GM12878 (cell line): ENCODE measurements at regions not wholly inside any gene's neighbourhood (a gene's known extent, or its start where the extent isn't known, plus 50 kb on each side); places are given as distances from the start of the nearest gene placed in this dataset.

Experiments
- ATAC-seq: fragments of 200-7000 bp; cut with Tn5 transposase; 3 replicates; pipeline ENCODE4 v1.9.1; 2020; ENCODE audit warnings: mild to moderate bottlenecking, moderate library complexity
- BruUV-seq: library from RNA; stranded (reverse); fragments of 400-500 nt; replicated peaks from 2 replicates; lab custom pipeline; 2021; lab: Mats Ljungman, UMichigan
- CTCF ChIA-PET: fragments of 300-600 bp; sonication (Branson Sonifier 250); formaldehyde crosslinking; extraction: SDS; loops from one replicate; lab custom pipeline; 2021; ENCODE audit warnings: inconsistent platforms; lab: Yijun Ruan, JAX
- POLR2A ChIA-PET: fragments of 350-600 bp; formaldehyde crosslinking; extraction: SDS; loops from one replicate; lab custom pipeline; 2021; ENCODE audit warnings: inconsistent platforms; lab: Charles Lee
- RAD21 ChIA-PET: fragments of 300-600 bp; sonication (Branson Sonifier 250); formaldehyde crosslinking; loops from one replicate; lab custom pipeline; 2023; ENCODE audit warnings: antibody characterized with exemption; ENCODE audit not compliant: unreplicated experiment; lab: Charles Lee
- SMC1A ChIA-PET: fragments of 300-600 bp; sonication (Branson Sonifier 250); formaldehyde crosslinking; loops from one replicate; lab custom pipeline; 2023; ENCODE audit not compliant: unreplicated experiment, uncharacterized antibody; lab: Charles Lee
- DNase-seq: peaks from one replicate; pipeline ENCODE4 v3.0.0-alpha.2; 2011; ENCODE audit warnings: low read depth, low spot score
- FAIRE-seq: peaks from 3 replicates; lab custom pipeline; 2011; peaks lifted over from hg19 to GRCh38; lab: Jason Lieb, UNC
- H2AFZ ChIP-seq: 2 replicates; pipeline ENCODE4 v1.6.0; 2011; ENCODE audit warnings: low read depth, low read length, control low read depth; ENCODE audit not compliant: control insufficient read depth
- H3K27ac ChIP-seq: 2 replicates; pipeline ENCODE4 v1.5.1; 2011; ENCODE audit warnings: control low read depth; ENCODE audit not compliant: control insufficient read depth, insufficient read depth
- H3K27me3 ChIP-seq, 2 experiments: replicated peaks in 1 of 2; 2 replicates each; pipeline versions ENCODE4 v1.6.0 to v1.6.1; 2011; ENCODE audit warnings: low read length in 1 of 2; ENCODE audit not compliant: control insufficient read depth in 2 of 2, insufficient read depth in 2 of 2
- H3K36me3 ChIP-seq, 2 experiments: 2 replicates each; pipeline ENCODE4 v1.5.1; 2011; ENCODE audit warnings: low read length in 1 of 2; ENCODE audit not compliant: control insufficient read depth in 2 of 2, insufficient read depth in 2 of 2
- H3K4me1 ChIP-seq: 2 replicates; pipeline ENCODE4 v1.6.1; 2011; ENCODE audit warnings: mild to moderate bottlenecking, low read length, moderate library complexity, mixed read lengths; ENCODE audit not compliant: control insufficient read depth, insufficient read depth
- H3K4me2 ChIP-seq: 2 replicates; pipeline ENCODE4 v1.6.0; 2011; ENCODE audit warnings: control low read depth; ENCODE audit not compliant: control insufficient read depth, insufficient read depth
- H3K4me3 ChIP-seq: fragments of 200-600 bp; sonication (generic); 2 replicates; pipeline ENCODE4 v1.5.1; 2016
- H3K79me2 ChIP-seq: 2 replicates; pipeline ENCODE4 v1.6.0; 2011; ENCODE audit warnings: low read length; ENCODE audit not compliant: control insufficient read depth, insufficient read depth
- H3K9ac ChIP-seq: 2 replicates; pipeline ENCODE4 v1.8.0; 2011; ENCODE audit warnings: low read length, control low read depth, mixed read lengths; ENCODE audit not compliant: control insufficient read depth, insufficient read depth
- H3K9me3 ChIP-seq: replicated peaks from 3 replicates; pipeline ENCODE4 v1.5.1; 2011; ENCODE audit warnings: mild to moderate bottlenecking, low read length; ENCODE audit not compliant: control insufficient read depth, insufficient read depth
- H4K20me1 ChIP-seq: 2 replicates; pipeline ENCODE4 v1.6.0; 2011; ENCODE audit not compliant: control insufficient read depth, insufficient read depth
- ATF7 ChIP-seq: fragments of 450-650 bp; IDR thresholded peaks from 2 replicates; pipeline ENCODE4 v1.6.1; 2016; ENCODE audit warnings: low read depth, mild to moderate bottlenecking
- ELK1 ChIP-seq: IDR thresholded peaks from 2 replicates; pipeline ENCODE4 v1.6.1; 2012; ENCODE audit warnings: low read depth, low read length, improper control_type of control experiment
- IRF3 ChIP-seq: fragments of 450-650 bp; IDR thresholded peaks from 2 replicates; pipeline ENCODE4 v1.6.1; 2014; ENCODE audit warnings: mild to moderate bottlenecking
- MTA2 ChIP-seq: fragments of 450-650 bp; IDR thresholded peaks from 2 replicates; pipeline ENCODE4 v1.6.1; 2016; ENCODE audit warnings: low read depth, mild to moderate bottlenecking, moderate library complexity
- MYB ChIP-seq: fragments of 150-350 bp; IDR thresholded peaks from 2 replicates; pipeline ENCODE4 v1.6.1; 2014; ENCODE audit warnings: mild to moderate bottlenecking, low read depth, low read length, borderline replicate concordance
- NBN ChIP-seq: fragments of 450-650 bp; IDR thresholded peaks from 2 replicates; pipeline ENCODE4 v1.6.1; 2016
- POLR2A ChIP-seq: IDR thresholded peaks from 2 replicates; pipeline ENCODE4 v1.6.1; 2011; ENCODE audit warnings: low read depth, mild to moderate bottlenecking, low read length
- POLR2AphosphoS5 ChIP-seq: IDR thresholded peaks from 2 replicates; pipeline ENCODE4 v1.6.1; 2011; ENCODE audit warnings: mild to moderate bottlenecking, low read length, inconsistent platforms
- SMAD5 ChIP-seq: IDR thresholded peaks from 2 replicates; pipeline ENCODE4 v1.6.1; 2016; ENCODE audit warnings: antibody characterized with exemption, low read depth
- SUZ12 ChIP-seq: fragments of 200-600 bp; sonication (generic); IDR thresholded peaks from one replicate; pipeline ENCODE4 v1.6.1; 2018; ENCODE audit warnings: antibody characterized with exemption, mild to moderate bottlenecking; ENCODE audit not compliant: unreplicated experiment
- WGBS: methylation state at CpG from one replicate; pipeline ENCODE4 v1.1.6; 2016; ENCODE audit warnings: low lambda C conversion rate; ENCODE audit not compliant: insufficient replicate concordance, insufficient coverage; ENCODE audit errors: missing lambda C conversion rate; 5-methylcytosine and 5-hydroxymethylcytosine counted together
- in situ Hi-C: fragments of 300-500 bp; cut with MboI; formaldehyde crosslinking; loops from 9 replicates; pipeline ENCODE4 v1.14.3; 2018; ENCODE audit warnings: mixed read lengths
- intact Hi-C: fragments of 100-400 bp; cut with micrococcal nuclease; formaldehyde crosslinking; loops from one replicate; pipeline ENCODE4 v1.14.2; 2022; ENCODE audit not compliant: unreplicated experiment
- TF ChIP-seq, protein P1 (sequence below), 3 experiments: IDR thresholded peaks in 2 of 3; conservative IDR thresholded peaks in 1 of 3; 2 replicates each; pipeline ENCODE4 v1.5.1; 2011; ENCODE audit warnings: low read depth in 3 of 3, low read length in 3 of 3, mild to moderate bottlenecking in 3 of 3, control low read depth in 2 of 3, moderate library complexity in 2 of 3, inconsistent platforms in 1 of 3, mixed read lengths in 1 of 3; ENCODE audit not compliant: control insufficient read depth in 2 of 3, insufficient read depth in 1 of 3; ENCODE audit errors: extremely low read depth in 1 of 3
- TF ChIP-seq, protein P2 (sequence below): IDR thresholded peaks from 2 replicates; pipeline ENCODE4 v1.6.1; 2011; ENCODE audit warnings: low read depth, mild to moderate bottlenecking, low read length, moderate library complexity, borderline replicate concordance; ENCODE audit errors: extremely low read depth
- TF ChIP-seq, protein P3 (sequence below): fragments of 450-650 bp; IDR thresholded peaks from 2 replicates; pipeline ENCODE4 v1.6.1; 2016; ENCODE audit warnings: mild to moderate bottlenecking

GRCh38 chr3:72238801-72239200 lies 453.9 kb upstream of the PROK2 start (continued):
- TF ChIP-seq, protein P1, sequence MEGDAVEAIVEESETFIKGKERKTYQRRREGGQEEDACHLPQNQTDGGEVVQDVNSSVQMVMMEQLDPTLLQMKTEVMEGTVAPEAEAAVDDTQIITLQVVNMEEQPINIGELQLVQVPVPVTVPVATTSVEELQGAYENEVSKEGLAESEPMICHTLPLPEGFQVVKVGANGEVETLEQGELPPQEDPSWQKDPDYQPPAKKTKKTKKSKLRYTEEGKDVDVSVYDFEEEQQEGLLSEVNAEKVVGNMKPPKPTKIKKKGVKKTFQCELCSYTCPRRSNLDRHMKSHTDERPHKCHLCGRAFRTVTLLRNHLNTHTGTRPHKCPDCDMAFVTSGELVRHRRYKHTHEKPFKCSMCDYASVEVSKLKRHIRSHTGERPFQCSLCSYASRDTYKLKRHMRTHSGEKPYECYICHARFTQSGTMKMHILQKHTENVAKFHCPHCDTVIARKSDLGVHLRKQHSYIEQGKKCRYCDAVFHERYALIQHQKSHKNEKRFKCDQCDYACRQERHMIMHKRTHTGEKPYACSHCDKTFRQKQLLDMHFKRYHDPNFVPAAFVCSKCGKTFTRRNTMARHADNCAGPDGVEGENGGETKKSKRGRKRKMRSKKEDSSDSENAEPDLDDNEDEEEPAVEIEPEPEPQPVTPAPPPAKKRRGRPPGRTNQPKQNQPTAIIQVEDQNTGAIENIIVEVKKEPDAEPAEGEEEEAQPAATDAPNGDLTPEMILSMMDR (IDR thresholded peaks at IDR 0.05 in 2 of 3, conservative IDR thresholded peaks at IDR 0.05 in 1 of 3; ENCODE audit: control insufficient read depth in 2 of 3, extremely low read depth in 1 of 3, insufficient read depth in 1 of 3, low read depth in 3 of 3, low read length in 3 of 3) = no peak
- TF ChIP-seq MYB (no peak), ATF7 (no peak), SUZ12 (no peak), POLR2A (no peak)

GRCh38 chr3:72238010-72238691 lies 453.2 kb upstream of the PROK2 start:
- Histone ChIP-seq H3K4me2 (no peak overlapping the region), H2AFZ (no peak overlapping the region), H3K4me1 (no peaks in the 10 kb centered on the region), H3K79me2 (no peaks in the 10 kb centered on the region), H3K36me3 (no peaks in the 10 kb centered on the region), H4K20me1 (no peaks in the 10 kb centered on the region), H3K27ac (no peak overlapping the region), H3K4me3 (no peak overlapping the region), H3K9ac (no peak overlapping the region), H3K27me3 (no peaks in the 10 kb centered on the region), H3K9me3 (no peaks in the 10 kb centered on the region; the same call in 2 of the 3 replicates)
- POLR2A ChIA-PET = no interaction called here
- in situ Hi-C loops (no loop called here), intact Hi-C loops (no loop called here)
- BruUV-seq = no TSS peak
- DNase-seq = no peak
- FAIRE-seq = no peak
- SMC1A ChIA-PET = no interaction called here
- CTCF ChIA-PET = interaction anchor here (0.8 kb wide), 1 partner anchor 449 kb away, joined by 3 read pairs; no protein-coding TSS in a partner anchor
- 59% methylated on average over 7 of the region's 7 CpGs for WGBS
- ATAC-seq = no peak
- RAD21 ChIA-PET = no interaction called here
- no peak for TF ChIP-seq NBN
- TF ChIP-seq IRF3 = no peak
- TF ChIP-seq, protein P1 (IDR thresholded peaks at IDR 0.05 in 2 of 3, conservative IDR thresholded peaks at IDR 0.05 in 1 of 3; ENCODE audit: control insufficient read depth in 2 of 3, extremely low read depth in 1 of 3, insufficient read depth in 1 of 3, low read depth in 3 of 3, low read length in 3 of 3) = no peak
- no peak for TF ChIP-seq MTA2
- TF ChIP-seq ELK1 = no peak
- TF ChIP-seq, protein P2, sequence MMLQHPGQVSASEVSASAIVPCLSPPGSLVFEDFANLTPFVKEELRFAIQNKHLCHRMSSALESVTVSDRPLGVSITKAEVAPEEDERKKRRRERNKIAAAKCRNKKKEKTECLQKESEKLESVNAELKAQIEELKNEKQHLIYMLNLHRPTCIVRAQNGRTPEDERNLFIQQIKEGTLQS = no peak
- no peak for TF ChIP-seq SMAD5
- TF ChIP-seq, protein P3, sequence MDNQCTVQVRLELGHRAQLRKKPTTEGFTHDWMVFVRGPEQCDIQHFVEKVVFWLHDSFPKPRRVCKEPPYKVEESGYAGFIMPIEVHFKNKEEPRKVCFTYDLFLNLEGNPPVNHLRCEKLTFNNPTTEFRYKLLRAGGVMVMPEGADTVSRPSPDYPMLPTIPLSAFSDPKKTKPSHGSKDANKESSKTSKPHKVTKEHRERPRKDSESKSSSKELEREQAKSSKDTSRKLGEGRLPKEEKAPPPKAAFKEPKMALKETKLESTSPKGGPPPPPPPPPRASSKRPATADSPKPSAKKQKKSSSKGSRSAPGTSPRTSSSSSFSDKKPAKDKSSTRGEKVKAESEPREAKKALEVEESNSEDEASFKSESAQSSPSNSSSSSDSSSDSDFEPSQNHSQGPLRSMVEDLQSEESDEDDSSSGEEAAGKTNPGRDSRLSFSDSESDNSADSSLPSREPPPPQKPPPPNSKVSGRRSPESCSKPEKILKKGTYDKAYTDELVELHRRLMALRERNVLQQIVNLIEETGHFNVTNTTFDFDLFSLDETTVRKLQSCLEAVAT = no peak
- TF ChIP-seq POLR2AphosphoS5 = no peak
